NCI-H510A treated with DMSO at 0.1 percent for 48 hours (cell line): ENCODE measurements at regions not wholly inside any gene's neighbourhood (a gene's known extent, or its start where the extent isn't known, plus 50 kb on each side); places are given as distances from the start of the nearest gene placed in this dataset.

Source experiments
- DNase-seq: peaks from one replicate; lab custom pipeline; 2025; lab: John Stamatoyannopoulos, UW

- no peak for DNase-seq
Observed at GRCh38 chr2:146677280-146677679, 1167.5 kb upstream of the ACVR2A start.

- no peak for DNase-seq
Observed at GRCh38 chr2:146669735-146670134, 1175.1 kb upstream of the ACVR2A start.

- no peak for DNase-seq
Observed at GRCh38 chr2:146666340-146666739, 1178.5 kb upstream of the ACVR2A start.

- DNase-seq = no peak
Observed at GRCh38 chr2:146665800-146666199, 1179.0 kb upstream of the ACVR2A start.

- DNase-seq = no peak
Observed at GRCh38 chr2:146661473-146662096, 1183.2 kb upstream of the ACVR2A start.

GRCh38 chr2:146659976-146660375 is 1184.9 kb upstream of the ACVR2A start:
- no peak for DNase-seq

GRCh38 chr2:146652311-146652710 is 1192.5 kb upstream of the ACVR2A start:
- DNase-seq = no peak

GRCh38 chr2:146651361-146651760 is 1193.5 kb upstream of the ACVR2A start:
- no peak for DNase-seq

- DNase-seq = peak; percentile 39
Observed at GRCh38 chr2:146642066-146642465, 1202.8 kb upstream of the ACVR2A start.

- DNase-seq = no peak
Observed at GRCh38 chr2:146634230-146635097, 1210.4 kb upstream of the ACVR2A start.

- no peak for DNase-seq
Observed at GRCh38 chr2:146633159-146633558, 1211.7 kb upstream of the ACVR2A start.

GRCh38 chr2:146632707-146633106 is 1212.1 kb upstream of the ACVR2A start:
- no peak for DNase-seq

GRCh38 chr2:146624430-146625160 is 1220.2 kb upstream of the ACVR2A start:
- DNase-seq = peak; percentile 22

GRCh38 chr2:146623771-146624170 is 1221.1 kb upstream of the ACVR2A start:
- DNase-seq = no peak

- no peak for DNase-seq
Observed at GRCh38 chr2:146621656-146622055, 1223.2 kb upstream of the ACVR2A start.

- peak; percentile 5 for DNase-seq
Observed at GRCh38 chr2:146615778-146616177, 1229.1 kb upstream of the ACVR2A start.

- no peak for DNase-seq
Observed at GRCh38 chr2:146608490-146608889, 1236.3 kb upstream of the ACVR2A start.

GRCh38 chr2:146604521-146604920 is 1240.3 kb upstream of the ACVR2A start:
- DNase-seq = no peak

- DNase-seq = no peak
Observed at GRCh38 chr2:146602856-146603255, 1242.0 kb upstream of the ACVR2A start.

GRCh38 chr2:146602383-146602782 is 1242.4 kb upstream of the ACVR2A start:
- DNase-seq = no peak

- no peak for DNase-seq
Observed at GRCh38 chr2:146598791-146599190, 1246.0 kb upstream of the ACVR2A start.

- no peak for DNase-seq
Observed at GRCh38 chr2:146597291-146597690, 1247.5 kb upstream of the ACVR2A start.

GRCh38 chr2:146591908-146592307 is 1252.9 kb upstream of the ACVR2A start:
- no peak for DNase-seq
